ENCODE measurements at regions not wholly inside any gene's neighbourhood (a gene's known extent, or its start where the extent isn't known, plus 50 kb on each side); places are given as distances from the start of the nearest gene placed in this dataset.

GRCh38 chr7:137135654-137136350 is 207.7 kb downstream of the PTN start:
- Mint-ChIP-seq H3K4me1 (ENCODE audit: low read depth, unreplicated experiment) (no peaks in the 10 kb centered on the region), H3K36me3 (ENCODE audit: unreplicated experiment) (no peaks in the 10 kb centered on the region), H3K27me3 (ENCODE audit: unreplicated experiment) (no peaks in the 10 kb centered on the region), H3K27ac (ENCODE audit: unreplicated experiment) (no peak overlapping the region), H3K4me3 (ENCODE audit: unreplicated experiment) (no peak overlapping the region), H3K9me3 (ENCODE audit: unreplicated experiment) (peaks cover 1% of the 10 kb centered on the region)
- no peak for DNase-seq
- TF ChIP-seq CTCF (IDR thresholded peaks at IDR 0.05; ENCODE audit: partially characterized antibody, unreplicated experiment), result no peak

GRCh38 chr7:137130751-137131158 is 212.8 kb downstream of the PTN start:
- TF ChIP-seq CTCF (IDR thresholded peaks at IDR 0.05; ENCODE audit: partially characterized antibody, unreplicated experiment), result no peak
- Mint-ChIP-seq H3K36me3 (ENCODE audit: unreplicated experiment) (no peaks in the 10 kb centered on the region), H3K4me1 (ENCODE audit: low read depth, unreplicated experiment) (no peaks in the 10 kb centered on the region), H3K4me3 (ENCODE audit: unreplicated experiment) (no peak overlapping the region), H3K9me3 (ENCODE audit: unreplicated experiment) (peaks cover 1% of the 10 kb centered on the region), H3K27ac (ENCODE audit: unreplicated experiment) (no peak overlapping the region), H3K27me3 (ENCODE audit: unreplicated experiment) (no peaks in the 10 kb centered on the region)
- no peak for DNase-seq

GRCh38 chr7:137129025-137129424 is 214.5 kb downstream of the PTN start:
- no peaks in the 10 kb centered on the region for H3K27me3 Mint-ChIP-seq (ENCODE audit: unreplicated experiment)
- no peak for TF ChIP-seq CTCF (IDR thresholded peaks at IDR 0.05; ENCODE audit: partially characterized antibody, unreplicated experiment)
- no peak overlapping the region for H3K4me3 Mint-ChIP-seq (ENCODE audit: unreplicated experiment)
- H3K9me3 Mint-ChIP-seq (ENCODE audit: unreplicated experiment), result peaks cover 1% of the 10 kb centered on the region
- DNase-seq, result no peak
- no peak overlapping the region for H3K27ac Mint-ChIP-seq (ENCODE audit: unreplicated experiment)
- no peaks in the 10 kb centered on the region for H3K4me1 Mint-ChIP-seq (ENCODE audit: low read depth, unreplicated experiment)
- no peaks in the 10 kb centered on the region for H3K36me3 Mint-ChIP-seq (ENCODE audit: unreplicated experiment)

GRCh38 chr7:137127806-137128205 is 215.7 kb downstream of the PTN start:
- Mint-ChIP-seq H3K27me3 (ENCODE audit: unreplicated experiment) (no peaks in the 10 kb centered on the region), H3K36me3 (ENCODE audit: unreplicated experiment) (no peaks in the 10 kb centered on the region), H3K9me3 (ENCODE audit: unreplicated experiment) (no peaks in the 10 kb centered on the region), H3K27ac (ENCODE audit: unreplicated experiment) (no peak overlapping the region), H3K4me3 (ENCODE audit: unreplicated experiment) (no peak overlapping the region), H3K4me1 (ENCODE audit: low read depth, unreplicated experiment) (no peaks in the 10 kb centered on the region)
- no peak for TF ChIP-seq CTCF (IDR thresholded peaks at IDR 0.05; ENCODE audit: partially characterized antibody, unreplicated experiment)
- no peak for DNase-seq

GRCh38 chr7:137127058-137127457 is 216.5 kb downstream of the PTN start:
- H3K4me3 Mint-ChIP-seq (ENCODE audit: unreplicated experiment), result no peak overlapping the region
- H3K27me3 Mint-ChIP-seq (ENCODE audit: unreplicated experiment), result no peaks in the 10 kb centered on the region
- no peak overlapping the region for H3K27ac Mint-ChIP-seq (ENCODE audit: unreplicated experiment)
- H3K4me1 Mint-ChIP-seq (ENCODE audit: low read depth, unreplicated experiment), result no peaks in the 10 kb centered on the region
- no peaks in the 10 kb centered on the region for H3K36me3 Mint-ChIP-seq (ENCODE audit: unreplicated experiment)
- TF ChIP-seq CTCF (IDR thresholded peaks at IDR 0.05; ENCODE audit: partially characterized antibody, unreplicated experiment), result no peak
- H3K9me3 Mint-ChIP-seq (ENCODE audit: unreplicated experiment), result no peaks in the 10 kb centered on the region
- no peak for DNase-seq

Data from glutamatergic neuron (in vitro differentiated cells).